ENCODE measurements at regions not wholly inside any gene's neighbourhood (a gene's known extent, or its start where the extent isn't known, plus 50 kb on each side); places are given as distances from the start of the nearest gene placed in this dataset.

DNA sequence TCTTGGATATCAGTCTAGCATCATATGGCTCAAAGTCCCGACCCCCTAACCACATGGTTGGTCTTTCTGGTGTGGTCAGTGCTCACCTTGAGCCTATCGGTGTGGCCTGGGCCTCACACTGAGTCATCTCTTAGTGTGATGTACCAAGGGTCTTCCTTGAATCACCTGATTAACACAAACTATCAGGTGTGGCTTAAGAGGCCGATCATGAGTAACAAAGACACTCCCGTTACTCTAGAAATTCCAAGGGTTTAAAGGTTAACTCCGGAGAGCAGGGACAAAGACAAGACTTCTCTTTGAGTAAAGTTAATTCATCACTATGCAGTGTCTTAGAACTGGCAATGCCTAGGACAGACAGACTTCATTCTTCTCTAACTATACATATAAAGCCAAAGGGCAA lies 52.3 kb upstream of the ARMC3 start:
- Mint-ChIP-seq H3K36me3 (ENCODE audit: insufficient read depth, unreplicated experiment) (no peaks in the 10 kb centered on the region), H3K4me3 (ENCODE audit: low read depth, unreplicated experiment) (no peak overlapping the region), H3K27me3 (ENCODE audit: unreplicated experiment) (no peaks in the 10 kb centered on the region), H3K4me1 (ENCODE audit: low read depth, unreplicated experiment) (peaks cover 19% of the 10 kb centered on the region), H3K27ac (ENCODE audit: unreplicated experiment) (no peak overlapping the region), H3K9me3 (ENCODE audit: low read depth, unreplicated experiment) (no peaks in the 10 kb centered on the region)
- DNase-seq: no peak
- intact Hi-C loops (cut with micrococcal nuclease; ENCODE audit: unreplicated experiment): no loop called here
- CTCF ChIA-PET: no interaction called here
- TF ChIP-seq, protein P1, sequence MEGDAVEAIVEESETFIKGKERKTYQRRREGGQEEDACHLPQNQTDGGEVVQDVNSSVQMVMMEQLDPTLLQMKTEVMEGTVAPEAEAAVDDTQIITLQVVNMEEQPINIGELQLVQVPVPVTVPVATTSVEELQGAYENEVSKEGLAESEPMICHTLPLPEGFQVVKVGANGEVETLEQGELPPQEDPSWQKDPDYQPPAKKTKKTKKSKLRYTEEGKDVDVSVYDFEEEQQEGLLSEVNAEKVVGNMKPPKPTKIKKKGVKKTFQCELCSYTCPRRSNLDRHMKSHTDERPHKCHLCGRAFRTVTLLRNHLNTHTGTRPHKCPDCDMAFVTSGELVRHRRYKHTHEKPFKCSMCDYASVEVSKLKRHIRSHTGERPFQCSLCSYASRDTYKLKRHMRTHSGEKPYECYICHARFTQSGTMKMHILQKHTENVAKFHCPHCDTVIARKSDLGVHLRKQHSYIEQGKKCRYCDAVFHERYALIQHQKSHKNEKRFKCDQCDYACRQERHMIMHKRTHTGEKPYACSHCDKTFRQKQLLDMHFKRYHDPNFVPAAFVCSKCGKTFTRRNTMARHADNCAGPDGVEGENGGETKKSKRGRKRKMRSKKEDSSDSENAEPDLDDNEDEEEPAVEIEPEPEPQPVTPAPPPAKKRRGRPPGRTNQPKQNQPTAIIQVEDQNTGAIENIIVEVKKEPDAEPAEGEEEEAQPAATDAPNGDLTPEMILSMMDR (IDR thresholded peaks at IDR 0.05; ENCODE audit: unreplicated experiment): no peak
- BruUV-seq (replicated peaks): no TSS peak

- Mint-ChIP-seq H3K4me3 (ENCODE audit: low read depth, unreplicated experiment) (no peak overlapping the region), H3K27me3 (ENCODE audit: unreplicated experiment) (no peaks in the 10 kb centered on the region), H3K9me3 (ENCODE audit: low read depth, unreplicated experiment) (no peaks in the 10 kb centered on the region), H3K4me1 (ENCODE audit: low read depth, unreplicated experiment) (peaks cover 19% of the 10 kb centered on the region), H3K36me3 (ENCODE audit: insufficient read depth, unreplicated experiment) (no peaks in the 10 kb centered on the region), H3K27ac (ENCODE audit: unreplicated experiment) (no peak overlapping the region)
- CTCF ChIA-PET: no interaction called here
- TF ChIP-seq, protein P1 (IDR thresholded peaks at IDR 0.05; ENCODE audit: unreplicated experiment): no peak
- intact Hi-C loops (cut with micrococcal nuclease; ENCODE audit: unreplicated experiment): no loop called here
- no TSS peak for BruUV-seq (replicated peaks)
- DNase-seq: no peak
Observed at GRCh38 chr10:22874189-22874854, 53.5 kb upstream of the ARMC3 start.

DNA sequence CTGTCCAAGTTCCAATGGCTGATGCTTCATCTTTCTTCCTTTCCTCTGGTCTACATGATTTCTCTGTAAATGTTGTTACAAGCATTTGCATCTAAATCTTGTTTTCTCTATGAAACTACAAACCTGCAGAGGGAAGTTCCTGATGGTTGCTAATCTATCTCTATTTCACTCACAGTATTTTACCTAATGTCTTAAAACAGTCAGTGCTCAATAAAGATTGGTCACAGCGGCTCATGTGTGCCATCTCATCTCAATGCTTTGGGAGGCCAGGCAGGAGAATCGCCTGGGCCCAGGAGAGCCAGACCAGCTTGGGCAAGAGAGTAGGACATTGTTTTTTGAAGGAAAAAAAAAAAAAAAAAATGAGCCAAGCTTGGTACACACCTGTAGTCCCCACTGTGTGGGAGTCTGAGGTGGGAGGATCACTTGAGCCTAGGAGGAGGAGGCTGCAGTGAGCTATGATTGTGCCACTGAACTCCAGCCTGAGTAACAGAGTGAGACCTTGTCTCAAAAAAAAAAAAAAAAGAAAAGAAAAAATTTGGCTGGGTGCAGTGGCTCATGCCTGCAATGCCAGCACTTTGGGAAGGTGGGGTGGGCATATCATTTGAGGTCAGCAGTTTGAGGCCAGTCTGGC lies 71.3 kb upstream of the ARMC3 start:
- H3K36me3 Mint-ChIP-seq (ENCODE audit: insufficient read depth, unreplicated experiment): no peaks in the 10 kb centered on the region
- no TSS peak for BruUV-seq (replicated peaks)
- H3K27ac Mint-ChIP-seq (ENCODE audit: unreplicated experiment): no peak overlapping the region
- intact Hi-C loops (cut with micrococcal nuclease; ENCODE audit: unreplicated experiment): no loop called here
- no peak overlapping the region for H3K4me3 Mint-ChIP-seq (ENCODE audit: low read depth, unreplicated experiment)
- DNase-seq: no peak
- CTCF ChIA-PET: interaction anchor here (0.7 kb wide), 2 partner anchors 241 to 1815 kb away, joined by 4 to 5 read pairs; no protein-coding TSS in a partner anchor
- no peaks in the 10 kb centered on the region for H3K4me1 Mint-ChIP-seq (ENCODE audit: low read depth, unreplicated experiment)
- peaks cover 4% of the 10 kb centered on the region for H3K9me3 Mint-ChIP-seq (ENCODE audit: low read depth, unreplicated experiment)
- H3K27me3 Mint-ChIP-seq (ENCODE audit: unreplicated experiment): no peaks in the 10 kb centered on the region
- TF ChIP-seq, protein P1 (IDR thresholded peaks at IDR 0.05; ENCODE audit: unreplicated experiment): no peak

- CTCF ChIA-PET: no interaction called here
- Mint-ChIP-seq H3K27me3 (ENCODE audit: unreplicated experiment) (no peaks in the 10 kb centered on the region), H3K9me3 (ENCODE audit: low read depth, unreplicated experiment) (peaks cover 4% of the 10 kb centered on the region), H3K27ac (ENCODE audit: unreplicated experiment) (no peak overlapping the region), H3K36me3 (ENCODE audit: insufficient read depth, unreplicated experiment) (no peaks in the 10 kb centered on the region), H3K4me3 (ENCODE audit: low read depth, unreplicated experiment) (no peak overlapping the region), H3K4me1 (ENCODE audit: low read depth, unreplicated experiment) (no peaks in the 10 kb centered on the region)
- no peak for DNase-seq
- no TSS peak for BruUV-seq (replicated peaks)
- intact Hi-C loops (cut with micrococcal nuclease; ENCODE audit: unreplicated experiment): no loop called here
- TF ChIP-seq, protein P1 (IDR thresholded peaks at IDR 0.05; ENCODE audit: unreplicated experiment): no peak
Observed at GRCh38 chr10:22854935-22855421, 72.9 kb upstream of the ARMC3 start.
